ENCODE measurements at regions not wholly inside any gene's neighbourhood (a gene's known extent, or its start where the extent isn't known, plus 50 kb on each side); places are given as distances from the start of the nearest gene placed in this dataset.

GRCh38 chr4:136032391-136032790 lies 1499.9 kb downstream of the PCDH18 start:
- no peak for TF ChIP-seq CTCF (IDR thresholded peaks at IDR 0.05; ENCODE audit: low read depth, low read length)
- no peak for DNase-seq (ENCODE audit: low read depth in 2 of 2)
- H3K4me3 ChIP-seq (replicated peaks in 1 of 2; ENCODE audit: low read depth in 2 of 2, low read length in 2 of 2), result no peak overlapping the region

GRCh38 chr4:136025540-136025939 lies 1506.8 kb downstream of the PCDH18 start:
- no peak for DNase-seq (ENCODE audit: low read depth in 2 of 2)
- H3K4me3 ChIP-seq (replicated peaks in 1 of 2; ENCODE audit: low read depth in 2 of 2, low read length in 2 of 2), result no peak overlapping the region
- TF ChIP-seq CTCF (IDR thresholded peaks at IDR 0.05; ENCODE audit: low read depth, low read length), result no peak

GRCh38 chr4:136017556-136017955 lies 1514.7 kb downstream of the PCDH18 start:
- no peak for TF ChIP-seq CTCF (IDR thresholded peaks at IDR 0.05; ENCODE audit: low read depth, low read length)
- no peak for DNase-seq (ENCODE audit: low read depth in 2 of 2)
- H3K4me3 ChIP-seq (replicated peaks in 1 of 2; ENCODE audit: low read depth in 2 of 2, low read length in 2 of 2), result no peak overlapping the region

- no peak overlapping the region for H3K4me3 ChIP-seq (replicated peaks in 1 of 2; ENCODE audit: low read depth in 2 of 2, low read length in 2 of 2)
- no peak for TF ChIP-seq CTCF (IDR thresholded peaks at IDR 0.05; ENCODE audit: low read depth, low read length)
- DNase-seq (ENCODE audit: low read depth in 2 of 2), result no peak
Measured at GRCh38 chr4:136012220-136012619, 1520.1 kb downstream of the PCDH18 start.

- no peak for DNase-seq (ENCODE audit: low read depth in 2 of 2)
- no peak overlapping the region for H3K4me3 ChIP-seq (replicated peaks in 1 of 2; ENCODE audit: low read depth in 2 of 2, low read length in 2 of 2)
- TF ChIP-seq CTCF (IDR thresholded peaks at IDR 0.05; ENCODE audit: low read depth, low read length), result no peak
Measured at GRCh38 chr4:136009258-136009832, 1522.9 kb downstream of the PCDH18 start.

- no peak for TF ChIP-seq CTCF (IDR thresholded peaks at IDR 0.05; ENCODE audit: low read depth, low read length)
- H3K4me3 ChIP-seq (replicated peaks in 1 of 2; ENCODE audit: low read depth in 2 of 2, low read length in 2 of 2), result no peak overlapping the region
- no peak for DNase-seq (ENCODE audit: low read depth in 2 of 2)
Measured at GRCh38 chr4:136007991-136008390, 1524.3 kb downstream of the PCDH18 start.

- no peak overlapping the region for H3K4me3 ChIP-seq (replicated peaks in 1 of 2; ENCODE audit: low read depth in 2 of 2, low read length in 2 of 2)
- TF ChIP-seq CTCF (IDR thresholded peaks at IDR 0.05; ENCODE audit: low read depth, low read length), result no peak
- DNase-seq (ENCODE audit: low read depth in 2 of 2), result no peak
Measured at GRCh38 chr4:136002316-136002715, 1530.0 kb downstream of the PCDH18 start.

Measured in cardiac fibroblast (primary cell).